Fibroblast of villous mesenchyme (primary cell): ENCODE measurements at regions not wholly inside any gene's neighbourhood (a gene's known extent, or its start where the extent isn't known, plus 50 kb on each side); places are given as distances from the start of the nearest gene placed in this dataset.

ENCODE experiments used
- DNase-seq: peaks from one replicate; pipeline ENCODE4 v3.0.0-alpha.2; 2010; ENCODE audit warnings: low read depth
- H3K4me3 ChIP-seq: 2 replicates; pipeline ENCODE4 v1.5.1; 2011; ENCODE audit warnings: low read depth, mild to moderate bottlenecking, low read length
- TF ChIP-seq, protein P1 (sequence below): IDR thresholded peaks from 2 replicates; pipeline ENCODE4 v1.5.1; 2012; ENCODE audit warnings: low read depth, mild to moderate bottlenecking, low read length; ENCODE audit not compliant: insufficient read depth

DNA sequence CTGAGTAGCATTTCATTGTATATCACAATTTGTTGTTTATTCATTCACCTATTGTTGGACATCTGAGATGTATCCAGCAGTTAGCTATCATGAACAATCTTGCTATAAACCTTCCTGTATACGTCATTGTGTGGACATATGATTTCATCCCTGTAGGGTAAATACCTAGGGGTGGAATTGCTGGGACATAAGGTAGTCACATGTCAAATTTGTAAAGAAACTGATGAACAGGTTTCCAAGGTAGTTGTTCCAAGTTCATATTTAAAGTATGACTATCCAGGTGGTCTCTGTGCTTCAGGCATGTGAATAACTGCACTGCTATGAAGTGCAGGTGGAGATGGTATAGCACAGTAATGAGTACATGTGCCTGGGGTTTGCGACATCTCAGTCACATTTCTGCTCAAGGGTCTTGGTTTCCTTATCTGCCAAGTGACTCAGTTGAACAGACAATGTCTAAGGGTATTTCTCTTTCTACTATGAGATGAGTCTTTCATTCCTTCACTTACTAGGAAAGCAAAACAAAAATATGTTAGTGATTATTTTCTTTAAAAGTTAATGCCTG, 229.0 kb upstream of the HES1 start:
- TF ChIP-seq, protein P1, sequence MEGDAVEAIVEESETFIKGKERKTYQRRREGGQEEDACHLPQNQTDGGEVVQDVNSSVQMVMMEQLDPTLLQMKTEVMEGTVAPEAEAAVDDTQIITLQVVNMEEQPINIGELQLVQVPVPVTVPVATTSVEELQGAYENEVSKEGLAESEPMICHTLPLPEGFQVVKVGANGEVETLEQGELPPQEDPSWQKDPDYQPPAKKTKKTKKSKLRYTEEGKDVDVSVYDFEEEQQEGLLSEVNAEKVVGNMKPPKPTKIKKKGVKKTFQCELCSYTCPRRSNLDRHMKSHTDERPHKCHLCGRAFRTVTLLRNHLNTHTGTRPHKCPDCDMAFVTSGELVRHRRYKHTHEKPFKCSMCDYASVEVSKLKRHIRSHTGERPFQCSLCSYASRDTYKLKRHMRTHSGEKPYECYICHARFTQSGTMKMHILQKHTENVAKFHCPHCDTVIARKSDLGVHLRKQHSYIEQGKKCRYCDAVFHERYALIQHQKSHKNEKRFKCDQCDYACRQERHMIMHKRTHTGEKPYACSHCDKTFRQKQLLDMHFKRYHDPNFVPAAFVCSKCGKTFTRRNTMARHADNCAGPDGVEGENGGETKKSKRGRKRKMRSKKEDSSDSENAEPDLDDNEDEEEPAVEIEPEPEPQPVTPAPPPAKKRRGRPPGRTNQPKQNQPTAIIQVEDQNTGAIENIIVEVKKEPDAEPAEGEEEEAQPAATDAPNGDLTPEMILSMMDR, result no peak
- no peak overlapping the region for H3K4me3 ChIP-seq
- DNase-seq, result no peak

DNA sequence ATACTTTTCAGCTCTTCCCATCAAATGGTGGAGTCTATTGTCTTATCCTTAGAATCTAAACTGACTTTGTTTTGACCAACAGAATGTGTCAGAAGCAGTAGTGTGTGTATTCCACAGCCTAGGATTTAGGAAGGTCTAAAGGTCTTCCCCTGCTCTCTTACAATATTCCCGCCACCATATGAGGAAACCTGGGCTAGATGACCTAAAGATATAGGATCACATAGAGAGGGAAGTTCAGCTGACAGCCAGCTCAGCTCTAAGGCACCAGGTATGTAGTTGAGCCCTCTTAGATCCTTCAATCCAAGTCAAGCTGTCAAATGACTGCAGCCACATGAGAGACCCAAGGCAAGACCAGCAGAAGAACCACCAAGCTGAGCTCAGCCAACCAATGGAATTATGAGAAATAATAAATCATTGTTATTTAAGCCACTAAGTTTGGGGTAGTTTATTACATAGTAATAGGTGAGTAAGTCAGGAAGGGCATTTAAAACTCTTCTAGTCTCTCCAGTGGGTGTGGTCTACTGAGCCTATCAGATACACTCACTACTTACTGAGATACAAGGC, 227.7 kb upstream of the HES1 start:
- TF ChIP-seq, protein P1, result no peak
- DNase-seq, result no peak
- no peak overlapping the region for H3K4me3 ChIP-seq

DNA sequence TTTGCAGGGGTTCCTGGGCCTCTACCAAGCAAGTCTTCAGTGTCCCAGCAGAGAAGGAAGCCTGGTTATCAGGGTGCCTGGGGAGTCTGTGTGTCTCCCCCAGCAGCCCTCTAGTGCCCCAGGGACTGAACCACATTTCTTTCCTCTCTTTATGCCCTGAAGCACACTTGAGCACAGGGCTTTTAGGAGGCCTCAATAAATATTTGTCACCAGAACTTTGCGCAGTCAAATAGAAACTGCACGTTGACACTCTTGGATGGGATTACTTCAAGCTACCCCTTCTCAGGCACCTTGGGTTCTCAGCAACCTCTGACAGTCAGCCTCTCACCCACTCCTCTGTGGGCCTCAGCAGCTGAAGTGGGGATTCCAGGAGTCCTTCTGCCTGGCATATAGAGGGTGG, 226.6 kb upstream of the HES1 start:
- no peak for DNase-seq
- TF ChIP-seq, protein P1, result no peak
- H3K4me3 ChIP-seq, result no peak overlapping the region

DNA sequence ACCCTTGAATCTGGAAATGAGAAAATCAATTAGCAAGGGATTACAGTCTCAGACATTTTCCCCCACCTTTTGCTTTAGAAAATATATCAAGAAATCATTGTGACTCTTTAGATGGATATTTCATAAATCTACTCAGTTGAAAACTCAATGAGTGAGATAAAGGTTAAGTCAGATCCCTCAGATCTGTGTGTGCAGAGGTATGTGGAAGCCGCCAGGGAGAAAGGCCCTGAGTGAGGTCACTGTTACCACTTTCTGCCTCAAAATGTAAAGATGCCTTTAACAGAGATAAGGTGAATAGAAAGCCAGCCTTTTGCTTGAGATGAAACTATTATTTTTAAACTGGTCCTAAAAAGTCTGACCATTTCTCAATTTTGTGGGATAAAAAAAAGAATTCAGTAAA, 225.6 kb upstream of the HES1 start:
- no peak for DNase-seq
- TF ChIP-seq, protein P1, result no peak
- H3K4me3 ChIP-seq, result no peak overlapping the region

DNA sequence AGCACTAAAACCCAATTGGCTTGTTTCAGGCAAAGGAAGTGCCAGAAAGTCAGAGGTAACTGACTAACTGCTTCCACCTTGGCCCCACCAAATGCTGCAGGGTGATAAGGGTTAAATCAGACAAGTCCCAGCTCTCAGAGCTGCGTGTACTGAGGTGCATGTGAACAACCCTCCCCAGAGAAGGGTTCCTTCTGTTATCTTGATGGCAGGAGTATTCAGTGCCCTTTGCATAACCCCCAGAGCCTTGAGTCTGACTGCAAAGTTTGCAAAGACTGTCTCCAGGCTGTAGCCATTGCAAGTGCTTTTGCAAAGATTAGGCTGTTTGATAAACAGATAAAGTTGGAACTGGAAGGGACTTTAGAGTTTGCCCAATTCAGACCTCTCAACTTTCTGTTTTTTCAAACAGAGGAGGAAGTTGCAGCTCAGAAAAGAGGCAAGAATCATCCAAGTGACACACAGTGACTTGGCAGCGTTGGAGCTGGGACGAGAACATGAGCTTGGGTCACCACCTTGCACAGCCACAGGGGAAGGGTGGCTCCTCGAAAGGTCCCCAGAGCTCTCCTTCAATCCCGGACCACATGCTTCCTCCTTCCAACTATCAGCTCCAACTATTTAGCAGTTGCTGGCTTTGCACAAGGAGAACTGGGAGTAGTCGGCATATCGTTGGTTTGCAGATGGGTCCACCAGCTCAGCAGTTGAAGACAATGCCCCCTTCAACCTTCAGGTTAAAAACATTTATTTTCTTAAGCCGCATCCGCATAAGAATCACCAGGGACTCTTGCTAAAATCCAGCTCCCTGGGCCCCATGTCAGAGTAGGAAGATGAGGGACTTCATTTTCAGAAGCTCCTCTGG, 224.8 kb upstream of the HES1 start:
- peak; percentile 45 for DNase-seq
- TF ChIP-seq, protein P1, result no peak
- no peak overlapping the region for H3K4me3 ChIP-seq

DNA sequence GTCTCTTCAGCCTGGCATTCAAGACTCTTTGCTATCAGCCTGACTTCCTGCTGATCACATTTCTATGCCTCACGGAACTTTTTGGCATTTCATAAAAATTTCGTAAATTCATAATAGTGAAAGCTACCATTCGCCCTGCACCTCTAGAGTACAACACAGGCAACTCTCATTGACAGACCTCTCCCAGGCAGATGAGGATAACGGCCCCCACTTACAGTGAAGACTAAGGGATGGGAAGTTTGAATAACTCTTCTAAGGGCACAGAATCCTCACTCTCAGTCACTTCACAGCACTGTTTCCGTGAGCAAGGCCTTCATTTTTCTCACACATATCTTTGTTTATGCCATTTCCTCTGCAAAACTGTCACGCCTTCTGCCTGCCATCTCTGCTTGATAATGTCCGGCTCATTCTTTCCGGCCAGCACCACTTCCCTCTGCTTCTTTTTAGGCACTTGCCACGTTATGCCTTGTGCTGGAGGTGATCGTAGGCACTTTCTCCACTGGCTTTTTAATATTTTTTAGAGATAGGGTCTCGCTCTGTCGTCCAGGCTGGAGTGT, 224.1 kb upstream of the HES1 start:
- TF ChIP-seq, protein P1, result no peak
- no peak for DNase-seq
- H3K4me3 ChIP-seq, result no peak overlapping the region
